ENCODE measurements at regions not wholly inside any gene's neighbourhood (a gene's known extent, or its start where the extent isn't known, plus 50 kb on each side); places are given as distances from the start of the nearest gene placed in this dataset.

DNA sequence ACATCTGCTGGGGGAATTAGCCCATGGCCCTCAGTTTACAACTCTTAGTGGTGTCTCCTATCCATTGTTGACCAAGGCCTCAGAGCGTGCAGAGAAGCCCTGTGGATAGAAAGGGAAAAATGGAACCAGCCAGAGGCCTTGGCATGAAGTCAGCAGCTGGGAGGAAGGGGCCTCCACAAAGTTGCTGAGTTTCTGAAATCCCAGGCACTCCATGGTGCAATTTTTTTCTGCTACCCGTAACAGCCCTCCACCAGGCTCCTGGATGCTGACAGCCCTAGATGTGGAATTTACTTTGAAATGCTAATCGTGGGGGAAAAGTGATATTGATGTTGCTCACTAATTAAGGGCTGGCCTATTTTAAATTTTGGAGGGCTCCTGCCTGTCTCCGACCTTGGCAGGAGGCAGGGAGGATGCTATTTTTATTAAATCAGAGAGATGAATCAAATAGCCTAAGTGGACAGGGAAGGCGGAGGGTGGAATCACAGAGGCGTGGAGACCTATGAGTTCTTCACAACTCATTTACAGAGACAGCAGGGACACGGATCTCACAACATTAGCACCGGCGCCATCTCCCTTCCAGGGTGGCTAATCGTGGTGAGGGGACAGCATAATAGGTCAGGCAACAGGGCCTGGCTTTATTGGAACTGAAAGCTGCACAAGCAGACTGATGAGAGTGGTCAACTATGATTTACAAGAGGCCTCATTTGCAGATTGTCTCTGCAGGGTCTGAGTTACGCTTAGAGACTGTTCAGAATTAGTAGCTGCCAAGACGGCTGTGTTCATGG, 99.8 kb upstream of the WSCD2 start:
- in situ Hi-C loops (cut with MboI; ENCODE audit: low sequenced_read_pairs) = no loop called here

DNA sequence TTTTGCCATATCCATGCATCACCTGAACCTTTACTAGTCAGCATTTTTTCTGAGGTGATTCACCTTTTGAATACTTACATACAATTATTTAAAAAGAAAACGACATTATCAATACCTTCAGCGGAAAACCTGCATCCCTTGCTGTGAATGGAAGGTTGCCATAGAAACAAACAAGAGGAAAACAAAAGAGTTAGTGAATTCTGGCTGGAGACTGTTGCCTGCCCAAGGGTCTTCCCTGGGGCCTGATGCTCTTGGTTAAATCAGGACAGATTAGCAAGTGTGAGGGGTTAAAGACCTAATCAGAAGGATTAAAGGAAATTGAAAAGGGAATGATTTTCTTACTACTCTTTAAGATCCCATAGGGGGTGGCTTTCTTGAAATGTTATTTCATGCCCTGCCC, 96.0 kb upstream of the WSCD2 start:
- in situ Hi-C loops (cut with MboI; ENCODE audit: low sequenced_read_pairs) = no loop called here

DNA sequence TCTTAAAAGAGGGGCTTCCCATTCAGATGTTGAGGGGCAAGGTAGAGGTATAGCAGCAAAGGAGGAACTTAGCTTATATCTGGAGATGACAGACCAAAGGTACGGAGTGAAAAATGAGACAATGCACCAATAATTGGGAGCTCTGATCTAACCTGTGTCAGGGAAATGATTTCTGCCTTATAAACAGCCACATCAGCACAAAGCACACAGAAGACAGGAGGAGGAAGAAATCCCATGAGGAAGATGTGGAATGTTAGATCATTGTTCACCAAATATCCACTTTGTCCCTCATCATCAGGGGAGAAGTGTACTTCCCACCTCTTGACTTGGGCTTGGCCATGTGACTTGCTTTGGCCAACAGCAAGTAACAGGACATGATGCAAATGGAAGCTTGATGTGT, 93.7 kb upstream of the WSCD2 start:
- in situ Hi-C loops (cut with MboI; ENCODE audit: low sequenced_read_pairs) = no loop called here

DNA sequence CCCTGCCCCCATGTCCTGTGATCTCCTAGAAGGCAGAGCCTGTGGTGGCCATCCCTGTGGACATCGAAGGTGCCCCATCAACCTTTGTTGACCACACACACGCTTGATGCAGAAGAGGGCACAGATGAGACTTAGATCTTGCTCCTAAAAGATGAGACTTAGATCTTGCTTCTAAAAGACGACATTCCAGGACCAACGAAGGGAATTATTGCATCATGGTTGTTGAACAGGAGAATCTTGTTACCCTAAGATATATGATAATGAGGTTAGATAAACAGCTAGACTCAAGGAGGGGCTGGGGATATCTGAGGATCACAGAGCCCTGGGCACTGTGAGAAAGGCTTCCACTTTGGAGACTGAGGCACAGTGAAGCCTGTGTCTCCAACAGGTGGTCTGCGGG, 91.1 kb upstream of the WSCD2 start:
- in situ Hi-C loops (cut with MboI; ENCODE audit: low sequenced_read_pairs) = no loop called here

DNA sequence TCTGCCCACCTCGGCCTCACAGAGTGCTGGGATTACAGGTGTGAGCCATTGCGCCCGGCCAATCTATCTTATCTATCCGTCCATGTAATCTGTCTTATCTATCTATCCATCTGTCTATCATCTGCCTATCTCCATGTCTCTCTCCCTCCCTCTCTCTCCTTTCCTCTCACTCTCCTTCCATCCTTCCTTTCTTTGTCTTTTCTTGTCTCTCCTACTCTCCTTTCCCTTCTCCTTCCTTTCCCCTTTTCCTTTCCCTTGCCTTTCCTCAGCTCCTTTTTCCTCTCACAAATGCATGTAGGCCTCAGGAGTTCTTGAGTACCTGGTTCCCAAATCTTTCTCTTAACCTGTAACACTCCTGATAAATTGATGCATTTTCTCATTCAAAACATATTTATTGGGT, 89.3 kb upstream of the WSCD2 start:
- in situ Hi-C loops (cut with MboI; ENCODE audit: low sequenced_read_pairs) = no loop called here

DNA sequence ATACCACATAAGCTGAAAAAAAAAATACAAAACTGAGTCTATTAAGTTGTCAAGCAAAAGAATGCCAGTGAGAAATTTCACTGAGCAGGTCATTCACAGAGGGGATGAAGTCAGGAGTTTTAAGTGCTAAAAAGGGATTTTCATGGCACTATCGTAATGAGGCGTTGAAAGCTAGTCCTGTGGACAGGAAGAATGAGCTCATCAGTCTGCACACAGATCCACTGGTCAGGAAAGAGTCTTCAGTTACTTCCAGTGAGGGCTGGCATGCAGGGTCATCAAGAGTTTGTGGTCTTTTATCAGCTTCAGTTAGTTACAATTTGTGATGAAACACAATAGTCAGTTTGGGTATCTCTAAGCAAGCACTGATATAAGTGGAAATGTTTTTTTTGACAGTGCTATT, 88.1 kb upstream of the WSCD2 start:
- in situ Hi-C loops (cut with MboI; ENCODE audit: low sequenced_read_pairs) = no loop called here

DNA sequence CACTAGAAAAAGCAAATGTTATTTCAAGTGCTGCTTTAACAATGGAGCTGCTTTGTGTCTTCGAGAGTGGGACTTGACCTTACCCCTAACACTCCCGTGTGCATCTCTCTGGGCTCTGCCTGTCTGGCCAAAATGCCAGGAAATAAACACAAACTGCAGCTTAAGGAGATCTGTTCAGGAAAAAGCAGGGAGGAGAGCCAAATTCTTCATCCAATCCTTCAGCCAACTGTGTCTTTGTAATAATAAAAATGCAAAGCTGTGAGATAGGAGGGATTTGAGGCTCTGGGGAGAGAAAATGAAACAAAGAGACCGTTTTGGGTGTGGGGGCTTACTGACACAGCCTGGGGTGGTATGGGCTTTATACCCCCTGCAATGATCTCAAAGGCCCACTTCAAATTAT, 85.8 kb upstream of the WSCD2 start:
- in situ Hi-C loops (cut with MboI; ENCODE audit: low sequenced_read_pairs) = no loop called here

DNA sequence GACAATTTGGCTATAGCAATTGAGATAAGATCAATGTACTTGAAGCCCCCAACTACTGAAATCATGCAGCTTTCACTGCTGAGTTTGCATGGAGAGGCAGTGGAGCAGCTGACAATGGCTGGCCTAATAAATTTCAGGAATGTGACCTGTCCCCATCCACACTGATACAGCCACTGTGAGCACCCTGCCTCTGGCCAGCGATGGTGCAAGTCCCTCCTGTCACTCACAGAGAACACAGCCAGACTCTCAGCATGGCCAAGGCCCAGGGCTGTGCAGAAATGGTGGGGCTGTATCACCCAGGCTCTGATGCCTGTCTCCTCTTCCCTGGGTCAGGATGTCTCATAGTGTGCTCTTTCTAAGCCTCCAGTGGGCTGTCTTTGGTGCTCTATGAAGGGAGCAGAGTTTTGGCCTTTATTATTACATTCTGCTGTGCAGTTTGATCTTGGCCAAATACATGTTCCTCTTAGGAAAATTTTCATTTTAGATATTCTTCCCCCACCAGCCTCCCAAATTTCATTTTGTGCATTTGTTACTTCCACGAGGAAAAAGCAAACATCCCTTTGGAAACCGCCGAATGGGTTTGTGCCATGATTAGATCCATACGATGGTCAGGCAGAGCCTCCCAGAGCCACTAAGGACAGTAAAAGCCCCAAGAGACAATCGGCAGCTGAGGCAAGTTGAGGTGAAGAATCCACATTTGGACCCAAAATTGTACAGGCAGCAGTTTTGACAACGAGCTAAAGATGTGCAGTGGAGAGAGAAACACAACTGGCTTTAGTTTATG, 85.1 kb upstream of the WSCD2 start:
- in situ Hi-C loops (cut with MboI; ENCODE audit: low sequenced_read_pairs) = no loop called here

DNA sequence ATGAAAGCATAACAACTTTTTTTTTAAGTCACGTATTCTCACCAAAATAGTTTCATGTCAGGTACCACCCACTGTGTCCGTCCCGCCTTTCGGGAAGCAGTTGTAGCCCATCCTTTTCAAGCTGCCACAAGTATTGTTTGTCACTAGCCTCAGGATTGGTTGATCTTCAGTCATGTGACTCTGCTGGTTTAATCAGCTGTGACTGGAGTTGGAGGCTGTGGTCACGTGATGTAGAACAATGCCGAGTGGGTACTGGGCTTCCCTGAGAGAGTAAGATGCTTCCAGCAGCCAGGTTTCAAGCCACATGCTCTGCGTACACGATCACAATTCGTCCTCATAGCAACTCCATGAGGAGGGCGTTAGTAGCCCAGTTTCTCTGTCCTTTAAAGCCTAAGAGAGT, 83.0 kb upstream of the WSCD2 start:
- in situ Hi-C loops (cut with MboI; ENCODE audit: low sequenced_read_pairs) = no loop called here

DNA sequence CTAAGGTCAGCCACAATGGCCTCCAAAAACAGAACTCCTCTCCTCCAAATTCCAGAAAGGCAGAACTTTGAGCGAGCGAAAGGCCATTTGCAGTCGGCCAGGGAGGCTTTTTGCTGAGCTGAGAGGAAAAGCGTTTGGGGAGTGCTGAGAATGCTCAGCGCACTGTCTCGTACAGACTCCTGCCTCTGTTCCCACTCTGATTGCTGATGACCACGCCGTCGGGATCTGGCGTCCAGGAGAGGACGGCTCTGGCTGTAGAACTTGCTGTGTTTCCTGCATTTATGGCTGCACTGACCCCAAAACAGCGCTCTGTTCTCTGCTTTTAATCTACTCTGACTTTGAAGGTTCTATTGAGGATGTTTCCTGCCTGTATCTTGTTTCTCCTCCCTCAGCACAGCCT, 82.4 kb upstream of the WSCD2 start:
- in situ Hi-C loops (cut with MboI; ENCODE audit: low sequenced_read_pairs) = no loop called here

DNA sequence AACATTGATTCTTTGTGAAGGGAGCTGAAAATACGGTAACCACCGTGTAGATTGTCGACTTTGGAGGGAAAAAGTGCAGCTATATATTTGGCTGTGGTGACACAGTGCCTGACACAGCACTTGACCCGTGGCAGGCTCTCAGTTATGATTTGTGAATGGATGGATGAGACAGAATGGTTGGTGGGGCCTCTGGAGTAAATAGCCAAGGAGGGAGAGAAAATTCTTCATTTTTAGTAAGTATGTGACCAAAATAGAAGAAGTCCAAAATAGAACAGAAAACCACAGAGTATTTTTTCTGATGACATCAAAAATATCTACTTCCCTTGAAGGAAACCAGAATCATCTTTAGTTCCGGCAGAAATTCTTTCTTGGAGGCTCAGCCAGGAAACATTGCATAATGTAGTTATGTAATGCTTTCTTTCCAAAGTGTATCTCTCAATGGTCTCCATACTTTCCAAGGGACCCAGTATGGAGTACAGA, 82.0 kb upstream of the WSCD2 start:
- in situ Hi-C loops (cut with MboI; ENCODE audit: low sequenced_read_pairs) = no loop called here

DNA sequence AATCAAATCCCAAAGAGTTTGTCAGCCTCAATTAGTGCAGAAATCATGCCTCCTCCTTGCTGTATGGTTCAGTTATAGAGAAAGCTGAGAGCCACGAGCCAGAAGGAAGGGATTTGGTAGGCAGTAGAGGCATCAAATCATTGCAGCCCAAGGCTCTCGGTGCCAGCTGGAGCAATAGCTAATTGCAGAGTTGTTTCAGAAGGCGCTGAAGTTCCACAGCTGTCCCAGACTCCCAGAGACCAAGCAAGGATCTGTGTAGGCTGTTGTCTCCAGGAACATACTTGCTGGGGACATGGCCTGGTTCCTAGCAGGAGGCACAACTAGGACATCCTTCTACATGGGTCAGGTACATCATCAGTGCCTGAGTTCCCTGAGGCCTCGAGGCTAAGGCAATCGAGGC, 80.4 kb upstream of the WSCD2 start:
- in situ Hi-C loops (cut with MboI; ENCODE audit: low sequenced_read_pairs) = no loop called here

DNA sequence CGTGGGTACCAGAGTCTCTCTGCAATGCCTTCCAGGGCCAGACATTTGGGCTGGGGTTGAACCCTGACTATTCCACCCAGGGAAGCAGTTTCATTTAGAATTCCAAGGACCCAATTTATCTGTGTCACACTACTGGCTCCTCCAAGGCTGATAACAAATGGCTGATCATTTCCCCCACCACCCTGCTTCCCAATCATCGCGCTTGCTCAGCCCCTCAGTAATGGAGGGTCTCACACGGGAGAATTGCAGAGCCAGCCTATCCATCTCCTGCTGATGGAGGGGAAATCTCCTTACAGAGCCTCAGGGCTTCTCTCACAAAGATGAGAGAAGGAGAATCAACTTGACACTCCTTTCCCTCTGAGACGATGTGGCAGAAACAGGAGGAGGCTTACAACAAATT, 78.4 kb upstream of the WSCD2 start:
- in situ Hi-C loops (cut with MboI; ENCODE audit: low sequenced_read_pairs) = loop anchor here (25.0 kb wide), 1 partner anchor 437 kb away; no protein-coding TSS in a partner anchor

DNA sequence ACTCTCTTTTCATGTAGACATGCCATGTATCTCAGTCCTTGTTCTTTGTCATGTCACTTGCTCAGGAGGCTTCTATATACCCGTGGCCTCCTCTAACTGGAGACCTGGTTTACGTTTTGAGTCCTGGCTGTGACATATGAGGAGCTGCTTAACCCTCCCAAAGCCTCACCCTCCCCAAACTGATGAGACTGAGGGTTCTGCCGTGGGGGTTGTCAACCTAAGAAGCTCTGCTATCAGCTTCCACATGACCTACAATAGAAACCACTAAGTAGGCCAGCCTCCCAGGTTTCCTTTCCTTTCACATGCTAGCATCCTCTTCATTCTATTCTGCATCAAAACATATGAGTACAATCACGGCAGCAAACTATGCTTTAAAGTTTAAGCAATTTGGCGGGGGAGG, 76.8 kb upstream of the WSCD2 start:
- in situ Hi-C loops (cut with MboI; ENCODE audit: low sequenced_read_pairs) = loop anchor here (25.0 kb wide), 1 partner anchor 435 kb away; no protein-coding TSS in a partner anchor

DNA sequence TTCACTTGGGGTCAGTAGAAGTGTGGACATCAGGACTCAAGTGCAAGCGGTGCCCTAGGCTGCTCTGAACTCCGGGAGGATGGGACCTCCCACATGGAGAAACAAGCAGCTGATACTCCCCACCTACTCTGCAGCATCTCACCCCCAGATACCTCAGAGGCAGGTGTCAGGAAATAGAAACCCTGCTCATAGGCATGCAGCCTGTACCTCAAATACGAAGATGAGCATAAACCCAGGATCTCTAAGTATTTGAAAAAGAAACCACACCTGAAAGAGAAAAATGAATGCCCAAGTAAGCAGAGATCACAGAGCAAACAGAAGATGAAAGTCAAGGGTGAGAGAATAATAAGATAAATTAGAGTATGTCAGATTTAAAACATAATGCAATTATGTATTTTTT, 75.6 kb upstream of the WSCD2 start:
- in situ Hi-C loops (cut with MboI; ENCODE audit: low sequenced_read_pairs) = loop anchor here (25.0 kb wide), 1 partner anchor 434 kb away; no protein-coding TSS in a partner anchor

DNA sequence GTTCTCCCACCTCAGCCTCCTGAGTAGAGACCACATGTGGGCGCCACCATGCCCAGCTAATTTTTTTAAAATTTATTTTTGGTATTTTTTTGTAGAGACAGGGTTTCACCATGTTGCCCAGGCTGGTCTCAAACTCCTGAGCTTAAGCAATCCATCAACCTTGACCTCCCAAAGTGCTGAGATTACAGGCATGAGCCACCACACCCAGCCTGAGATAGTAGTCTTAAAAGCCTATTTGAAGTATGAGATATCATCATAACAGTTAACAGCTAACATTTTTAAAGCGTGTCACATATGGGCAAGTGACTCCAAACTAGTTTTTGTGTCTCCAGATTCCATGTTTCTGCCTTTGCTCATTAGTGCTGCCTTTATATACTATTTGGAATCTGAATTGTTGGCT, 74.6 kb upstream of the WSCD2 start:
- in situ Hi-C loops (cut with MboI; ENCODE audit: low sequenced_read_pairs) = loop anchor here (25.0 kb wide), 1 partner anchor 433 kb away; no protein-coding TSS in a partner anchor

DNA sequence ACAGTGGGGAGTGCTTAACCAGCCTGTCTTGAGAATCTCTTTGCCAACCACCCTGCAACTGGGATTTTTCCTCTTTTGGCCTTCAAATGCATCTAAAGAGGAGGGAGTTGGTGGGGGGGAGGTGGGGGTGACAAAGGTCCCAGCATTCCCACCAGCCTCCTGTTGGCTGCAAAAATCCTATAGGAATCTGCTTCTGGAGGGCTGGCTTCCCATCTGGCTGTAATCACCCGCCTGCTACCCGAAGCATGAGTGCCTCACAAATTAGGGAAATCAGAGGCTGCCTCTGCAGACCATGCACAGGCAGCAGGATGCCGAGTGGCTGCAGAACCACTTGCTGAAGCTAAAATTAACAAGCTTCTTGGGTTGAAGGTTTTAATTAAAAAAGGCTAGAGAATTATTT, 73.9 kb upstream of the WSCD2 start:
- in situ Hi-C loops (cut with MboI; ENCODE audit: low sequenced_read_pairs) = loop anchor here (25.0 kb wide), 1 partner anchor 432 kb away; no protein-coding TSS in a partner anchor

DNA sequence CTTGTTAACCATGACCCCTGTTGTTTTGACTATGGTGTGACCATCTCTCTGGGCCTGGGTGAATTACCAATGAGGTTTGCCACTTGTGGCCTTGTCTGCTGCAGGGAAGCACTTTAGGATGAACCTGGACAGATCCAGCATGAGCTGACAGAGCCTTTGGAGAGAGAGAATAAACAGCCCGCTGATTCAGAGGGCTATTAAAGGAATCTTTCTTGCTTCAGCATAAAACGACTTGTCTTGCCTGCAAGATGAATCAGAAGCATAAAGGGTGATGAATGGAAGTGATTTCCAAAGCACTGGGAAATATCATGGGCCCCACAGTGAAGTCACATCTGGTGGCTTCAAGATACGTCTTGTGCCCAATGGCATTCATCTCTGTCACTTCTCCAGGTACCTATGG, 69.0 kb upstream of the WSCD2 start:
- in situ Hi-C loops (cut with MboI; ENCODE audit: low sequenced_read_pairs) = loop anchor here (25.0 kb wide), 1 partner anchor 427 kb away; no protein-coding TSS in a partner anchor

DNA sequence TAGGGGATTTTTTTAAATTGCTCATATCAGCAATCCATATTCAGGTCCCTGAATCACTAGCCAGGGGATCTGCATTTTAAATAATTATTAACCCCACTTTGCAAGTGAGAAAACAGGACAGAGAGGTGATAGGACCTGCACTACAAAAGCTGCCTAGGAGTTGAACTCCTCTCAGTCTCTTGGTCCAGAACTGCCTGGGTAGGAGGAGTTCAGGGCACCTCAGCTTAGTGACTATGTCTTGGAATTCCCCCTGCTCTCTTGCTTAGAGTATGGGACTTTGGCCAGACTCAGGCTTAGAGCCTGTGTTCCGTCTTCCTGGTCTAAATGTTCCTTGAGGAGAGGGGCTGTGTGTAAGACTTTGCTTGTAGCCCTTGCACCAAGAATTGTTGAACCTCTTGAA, 68.2 kb upstream of the WSCD2 start:
- in situ Hi-C loops (cut with MboI; ENCODE audit: low sequenced_read_pairs) = loop anchor here (25.0 kb wide), 1 partner anchor 426 kb away; no protein-coding TSS in a partner anchor

DNA sequence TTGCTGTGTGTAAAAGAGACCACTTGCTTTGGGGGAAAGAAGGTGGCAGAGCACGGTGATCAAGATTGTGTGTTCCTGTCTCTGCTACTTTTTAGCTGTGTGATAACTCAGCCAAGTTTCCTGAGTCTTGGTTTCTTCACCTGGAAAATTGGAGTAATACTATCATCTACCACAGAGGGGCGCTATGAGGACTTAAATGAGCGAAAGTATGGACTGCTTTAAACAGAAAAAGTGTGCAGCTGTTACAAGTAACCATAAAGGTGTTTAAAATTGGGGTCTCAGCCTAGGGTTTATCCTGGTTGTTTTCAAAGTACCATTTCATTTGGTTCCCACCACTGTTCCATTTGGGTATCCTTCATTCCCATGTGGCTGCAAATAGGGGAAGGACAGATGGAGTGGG, 65.9 kb upstream of the WSCD2 start:
- in situ Hi-C loops (cut with MboI; ENCODE audit: low sequenced_read_pairs) = loop anchor here (25.0 kb wide), 1 partner anchor 424 kb away; no protein-coding TSS in a partner anchor

DNA sequence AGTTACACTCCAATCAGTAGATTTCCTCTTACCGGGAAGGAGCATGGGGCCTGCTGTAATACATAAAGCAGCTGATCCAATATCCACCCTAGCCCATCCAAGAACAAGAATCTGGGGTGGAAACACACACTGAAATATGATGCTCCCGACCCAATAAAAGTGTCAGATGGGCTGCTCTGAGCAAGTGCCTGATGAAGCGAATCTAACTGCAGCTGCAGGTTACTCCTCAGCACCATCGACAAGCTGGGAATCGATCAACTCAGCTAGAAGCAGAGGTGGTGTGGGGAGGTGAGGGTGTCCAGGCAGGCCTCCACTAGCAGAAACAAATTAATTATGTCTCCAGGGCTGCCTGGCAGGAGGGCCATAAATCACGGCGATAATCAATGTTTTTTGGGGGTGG, 64.0 kb upstream of the WSCD2 start:
- in situ Hi-C loops (cut with MboI; ENCODE audit: low sequenced_read_pairs) = loop anchor here (25.0 kb wide), 1 partner anchor 422 kb away; no protein-coding TSS in a partner anchor

Measured in HL-60/S4 treated with retinoic acid at 250 ng/mL for 4 days and 3 days (cell line).